SH-SY5Y (cell line): ENCODE measurements at regions not wholly inside any gene's neighbourhood (a gene's known extent, or its start where the extent isn't known, plus 50 kb on each side); places are given as distances from the start of the nearest gene placed in this dataset.

ENCODE experiments used
- GATA2 ChIP-seq: IDR thresholded peaks from 2 replicates; pipeline ENCODE4 v1.6.1; 2011; ENCODE audit warnings: mild to moderate bottlenecking, low read depth, low read length
- GATA3 ChIP-seq: IDR thresholded peaks from 2 replicates; pipeline ENCODE4 v1.6.1; 2011; ENCODE audit warnings: low read depth, mild to moderate bottlenecking, low read length, moderate library complexity

- TF ChIP-seq GATA2 (no peak), GATA3 (no peak)
These were observed 286.1 kb upstream of the PPP1R2C start for GRCh38 chrX:43064096-43064495.
